GM12892 (cell line): ENCODE measurements at regions not wholly inside any gene's neighbourhood (a gene's known extent, or its start where the extent isn't known, plus 50 kb on each side); places are given as distances from the start of the nearest gene placed in this dataset.

Experiments
- POLR2A ChIP-seq: IDR thresholded peaks from 2 replicates; pipeline ENCODE4 v1.6.1; 2011; ENCODE audit warnings: low read depth, low read length, control low read depth
- POLR2AphosphoS5 ChIP-seq: IDR thresholded peaks from 2 replicates; pipeline ENCODE4 v1.6.1; 2011; ENCODE audit warnings: low read depth, low read length, control low read depth

DNA sequence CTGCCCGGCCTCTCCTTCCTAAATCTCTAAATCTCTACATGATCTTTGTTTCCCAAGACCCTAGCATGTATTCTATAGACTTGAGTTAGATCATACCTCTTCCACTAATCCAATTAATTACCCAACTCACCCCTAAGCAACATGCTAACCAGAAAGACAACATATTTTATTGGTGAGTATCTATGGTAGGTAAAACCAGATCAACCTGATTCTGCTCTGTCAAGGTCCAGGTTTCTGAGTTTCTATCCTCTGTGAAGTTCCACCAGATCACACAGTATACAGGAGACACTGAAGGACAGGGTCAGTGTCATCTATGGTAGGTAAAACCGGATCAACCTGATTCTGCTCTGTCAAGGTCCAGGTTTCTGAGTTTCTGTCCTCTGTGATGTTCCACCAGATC is 363.2 kb upstream of the MARCKS start:
- TF ChIP-seq POLR2A: no peak
- TF ChIP-seq POLR2AphosphoS5: no peak
